GM19395 (cell line): ENCODE measurements at regions not wholly inside any gene's neighbourhood (a gene's known extent, or its start where the extent isn't known, plus 50 kb on each side); places are given as distances from the start of the nearest gene placed in this dataset.

Experiments used
- ATAC-seq: cut with Tn5 transposase; IDR thresholded peaks from one replicate; pipeline ENCODE4 v1.9.1; 2021; ENCODE audit warnings: mild to moderate bottlenecking, moderate library complexity; ENCODE audit not compliant: unreplicated experiment

- no peak for ATAC-seq
These were observed 340.3 kb upstream of the TRAM1L1 start for GRCh38 chr4:117425636-117426035.

GRCh38 chr4:117428536-117428935 lies 343.2 kb upstream of the TRAM1L1 start:
- ATAC-seq: no peak

- no peak for ATAC-seq
These were observed 343.7 kb upstream of the TRAM1L1 start for GRCh38 chr4:117429061-117429460.

GRCh38 chr4:117429506-117429905 lies 344.1 kb upstream of the TRAM1L1 start:
- no peak for ATAC-seq

GRCh38 chr4:117434424-117434823 lies 349.0 kb upstream of the TRAM1L1 start:
- ATAC-seq: no peak

GRCh38 chr4:117447925-117448324 lies 362.5 kb upstream of the TRAM1L1 start:
- no peak for ATAC-seq

GRCh38 chr4:117455088-117455487 lies 369.7 kb upstream of the TRAM1L1 start:
- ATAC-seq: no peak

GRCh38 chr4:117466388-117466787 lies 381.0 kb upstream of the TRAM1L1 start:
- no peak for ATAC-seq

- ATAC-seq: no peak
These were observed 382.0 kb upstream of the TRAM1L1 start for GRCh38 chr4:117467404-117467803.

GRCh38 chr4:117474987-117475386 lies 389.6 kb upstream of the TRAM1L1 start:
- no peak for ATAC-seq

- ATAC-seq: no peak
These were observed 392.5 kb upstream of the TRAM1L1 start for GRCh38 chr4:117477925-117478324.

GRCh38 chr4:117478702-117479101 lies 393.3 kb upstream of the TRAM1L1 start:
- ATAC-seq: no peak

GRCh38 chr4:117479673-117480072 lies 394.3 kb upstream of the TRAM1L1 start:
- ATAC-seq: no peak

- no peak for ATAC-seq
These were observed 396.4 kb upstream of the TRAM1L1 start for GRCh38 chr4:117481742-117482141.

- ATAC-seq: no peak
These were observed 403.3 kb upstream of the TRAM1L1 start for GRCh38 chr4:117488692-117489091.

- no peak for ATAC-seq
These were observed 403.7 kb upstream of the TRAM1L1 start for GRCh38 chr4:117489107-117489506.

- no peak for ATAC-seq
These were observed 406.1 kb upstream of the TRAM1L1 start for GRCh38 chr4:117491516-117491915.

GRCh38 chr4:117495802-117496201 lies 410.4 kb upstream of the TRAM1L1 start:
- ATAC-seq: no peak

- no peak for ATAC-seq
These were observed 427.0 kb upstream of the TRAM1L1 start for GRCh38 chr4:117512414-117512813.

GRCh38 chr4:117514391-117515175 lies 429.2 kb upstream of the TRAM1L1 start:
- ATAC-seq: no peak

GRCh38 chr4:117515921-117516320 lies 430.5 kb upstream of the TRAM1L1 start:
- no peak for ATAC-seq

- ATAC-seq: no peak
These were observed 442.2 kb upstream of the TRAM1L1 start for GRCh38 chr4:117527601-117528000.

GRCh38 chr4:117529401-117529800 lies 444.0 kb upstream of the TRAM1L1 start:
- no peak for ATAC-seq
